ENCODE measurements at regions not wholly inside any gene's neighbourhood (a gene's known extent, or its start where the extent isn't known, plus 50 kb on each side); places are given as distances from the start of the nearest gene placed in this dataset.
"Not testable (repeated sequence)": the region's sequence is repeated elsewhere in the genome, so short reads cannot be mapped to it uniquely, and the experiment has no call there.

DNA sequence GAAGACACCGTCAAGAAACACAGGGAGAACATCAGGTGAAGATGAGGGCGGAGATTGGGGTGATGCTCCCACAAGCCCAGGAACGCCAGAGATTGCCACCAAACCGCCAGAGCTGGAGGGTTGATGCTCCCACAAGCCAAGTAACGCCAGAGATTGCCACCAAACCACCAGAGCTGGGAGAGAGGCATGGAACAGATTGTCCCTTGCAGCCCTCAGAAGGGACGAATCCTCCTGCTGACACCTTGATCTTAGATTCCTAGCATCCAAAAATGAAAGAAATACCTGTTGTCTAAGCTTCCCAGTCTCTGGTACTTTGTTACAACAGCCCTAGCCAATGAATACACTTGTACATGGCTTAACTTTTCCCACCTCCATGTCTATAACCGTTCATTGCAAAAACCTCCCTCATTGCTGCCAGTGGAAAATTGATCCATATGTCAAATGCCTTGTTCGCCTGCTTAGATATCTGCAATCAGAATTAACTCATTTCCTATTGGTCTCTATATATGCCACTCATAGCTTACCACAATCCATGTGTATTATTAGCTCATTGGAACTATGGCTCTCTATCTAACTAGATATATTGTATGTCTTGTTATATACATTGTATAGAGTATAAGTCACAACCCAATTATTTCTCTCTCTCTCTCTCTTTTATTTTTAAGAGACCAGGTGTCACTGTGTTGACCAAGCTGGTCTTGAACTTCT is 127.4 kb downstream of the ADSS2 start:
- TF ChIP-seq, protein P1, sequence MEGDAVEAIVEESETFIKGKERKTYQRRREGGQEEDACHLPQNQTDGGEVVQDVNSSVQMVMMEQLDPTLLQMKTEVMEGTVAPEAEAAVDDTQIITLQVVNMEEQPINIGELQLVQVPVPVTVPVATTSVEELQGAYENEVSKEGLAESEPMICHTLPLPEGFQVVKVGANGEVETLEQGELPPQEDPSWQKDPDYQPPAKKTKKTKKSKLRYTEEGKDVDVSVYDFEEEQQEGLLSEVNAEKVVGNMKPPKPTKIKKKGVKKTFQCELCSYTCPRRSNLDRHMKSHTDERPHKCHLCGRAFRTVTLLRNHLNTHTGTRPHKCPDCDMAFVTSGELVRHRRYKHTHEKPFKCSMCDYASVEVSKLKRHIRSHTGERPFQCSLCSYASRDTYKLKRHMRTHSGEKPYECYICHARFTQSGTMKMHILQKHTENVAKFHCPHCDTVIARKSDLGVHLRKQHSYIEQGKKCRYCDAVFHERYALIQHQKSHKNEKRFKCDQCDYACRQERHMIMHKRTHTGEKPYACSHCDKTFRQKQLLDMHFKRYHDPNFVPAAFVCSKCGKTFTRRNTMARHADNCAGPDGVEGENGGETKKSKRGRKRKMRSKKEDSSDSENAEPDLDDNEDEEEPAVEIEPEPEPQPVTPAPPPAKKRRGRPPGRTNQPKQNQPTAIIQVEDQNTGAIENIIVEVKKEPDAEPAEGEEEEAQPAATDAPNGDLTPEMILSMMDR (conservative IDR thresholded peaks at IDR 0.05), result no peak
- H3K27ac ChIP-seq, result no peak overlapping the region; the same call in 1 of the 2 replicates

DNA sequence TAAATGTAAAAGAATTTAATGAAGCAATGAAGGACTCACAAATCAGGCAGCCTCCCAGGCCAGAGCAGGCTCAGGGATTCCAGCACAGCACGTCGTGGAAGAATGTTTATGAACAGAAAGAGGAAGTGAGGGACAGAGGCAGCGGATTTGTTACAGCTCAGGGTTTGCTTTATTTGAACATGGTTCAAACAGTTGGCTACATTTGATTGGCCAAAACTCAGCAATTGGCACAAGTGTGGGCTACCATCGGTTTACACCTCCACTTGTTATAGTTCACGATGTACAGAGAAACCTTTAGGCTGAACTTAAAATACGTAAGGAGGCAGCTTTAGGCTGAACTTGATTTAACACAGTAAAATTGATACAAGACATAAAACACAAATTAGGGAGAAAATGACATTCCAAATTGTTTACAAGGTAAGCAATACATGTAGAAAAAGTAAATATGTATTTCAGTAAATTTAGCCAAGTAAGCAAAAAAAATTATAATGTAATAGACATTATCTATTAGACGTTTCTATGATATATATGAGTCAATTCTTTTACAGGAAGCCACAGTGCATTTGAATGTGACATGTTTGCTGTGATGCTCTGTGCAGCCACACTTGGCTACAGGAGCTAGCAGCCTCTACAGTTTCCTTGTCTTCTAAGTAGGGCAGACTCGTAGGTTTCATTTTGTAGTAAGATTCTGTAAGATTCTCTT is 126.5 kb downstream of the ADSS2 start:
- H3K27ac ChIP-seq, result no peak overlapping the region
- TF ChIP-seq, protein P1 (conservative IDR thresholded peaks at IDR 0.05), result no peak

DNA sequence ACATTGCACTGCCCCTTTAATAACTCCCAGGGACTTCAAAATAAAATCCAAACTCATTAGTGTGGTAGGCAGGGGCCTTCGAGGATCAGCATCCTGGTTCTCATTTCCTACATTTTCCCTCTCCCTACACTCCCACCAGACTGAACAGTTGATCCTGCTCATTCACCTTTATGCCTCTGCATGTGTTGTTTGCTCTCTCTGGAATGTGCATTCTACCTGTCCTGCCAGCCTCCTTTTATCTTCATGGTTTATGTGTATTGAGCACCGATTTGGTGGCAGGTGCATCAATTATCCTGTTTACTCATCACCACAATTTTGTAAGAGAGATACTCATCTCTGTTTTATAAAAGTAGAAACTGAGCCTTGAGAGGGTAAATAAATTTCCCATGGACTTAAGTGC is 125.0 kb downstream of the ADSS2 start:
- no peak overlapping the region for H3K27ac ChIP-seq
- TF ChIP-seq, protein P1 (conservative IDR thresholded peaks at IDR 0.05), result no peak

DNA sequence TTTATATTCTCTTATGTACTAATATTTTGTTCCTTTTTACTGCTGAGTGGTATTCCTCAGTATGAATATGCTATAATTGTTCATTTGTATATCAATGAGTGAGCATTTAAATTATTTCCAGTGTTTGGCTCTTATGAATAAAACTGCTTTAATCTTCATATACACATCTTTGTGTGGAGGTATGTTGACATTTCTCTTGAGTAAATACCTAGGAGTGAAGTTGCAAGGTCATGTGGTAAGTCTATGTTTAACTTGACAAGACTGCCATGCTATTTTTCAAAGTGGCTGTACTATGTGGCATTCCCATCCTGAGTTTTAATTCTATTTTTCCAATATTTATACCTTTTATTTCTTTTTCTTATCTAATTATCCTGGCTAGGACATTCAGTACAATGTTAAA is 124.2 kb downstream of the ADSS2 start:
- no peak overlapping the region for H3K27ac ChIP-seq
- TF ChIP-seq, protein P1 (conservative IDR thresholded peaks at IDR 0.05), result no peak

DNA sequence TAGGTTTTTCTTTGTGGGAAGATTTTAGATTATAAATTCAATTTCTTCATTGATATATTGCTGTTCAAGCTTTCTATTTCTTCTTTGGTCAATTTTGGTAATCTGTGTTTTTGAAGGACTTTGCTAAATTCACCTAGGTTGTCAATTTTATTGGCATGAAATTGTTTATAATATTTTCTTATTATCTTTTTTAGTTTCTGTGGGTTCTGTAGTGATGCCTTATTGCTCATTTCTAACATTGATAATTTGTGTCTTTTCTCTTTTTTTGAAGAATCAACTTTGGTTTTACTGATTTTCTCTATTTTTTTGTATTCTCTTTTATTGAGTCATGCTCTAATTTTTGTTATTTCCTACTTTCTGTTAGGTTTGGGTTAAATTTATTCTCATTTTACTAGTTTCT is 123.2 kb downstream of the ADSS2 start:
- TF ChIP-seq, protein P1 (conservative IDR thresholded peaks at IDR 0.05), result no peak
- H3K27ac ChIP-seq, result no peak overlapping the region

DNA sequence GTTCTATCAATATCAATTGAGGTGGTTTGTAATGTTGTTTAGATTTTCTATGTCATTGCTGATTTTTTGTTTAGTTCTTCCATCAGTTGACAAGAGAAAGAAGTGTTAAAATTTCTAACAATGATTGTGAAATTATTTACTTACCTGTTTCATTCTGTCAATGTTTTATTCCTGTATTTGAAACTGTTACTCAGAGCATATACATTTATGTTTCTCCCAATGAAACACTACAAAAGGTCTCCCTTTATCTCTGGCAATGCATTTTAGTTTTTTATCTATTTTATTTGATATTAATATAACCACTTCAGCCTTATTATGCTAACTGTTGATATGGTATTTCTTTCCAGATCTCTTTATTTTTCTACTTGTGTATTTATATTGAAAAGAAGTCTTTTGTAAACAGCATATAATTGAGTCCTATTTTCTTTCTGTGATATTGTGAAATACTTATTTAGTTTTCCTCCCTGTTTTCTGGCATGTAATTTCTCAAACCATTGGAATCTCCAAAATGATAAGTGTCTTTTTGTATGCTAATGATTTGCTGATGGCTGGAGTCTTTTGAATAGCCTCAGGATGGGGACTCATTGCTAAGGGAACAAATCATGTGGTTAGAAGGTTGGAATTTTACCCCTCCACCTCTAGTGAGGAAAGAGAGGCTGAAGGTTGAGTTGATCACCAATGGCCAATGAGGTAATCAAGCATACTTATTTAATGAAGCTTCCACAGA is 122.0 kb downstream of the ADSS2 start:
- TF ChIP-seq, protein P1 (conservative IDR thresholded peaks at IDR 0.05), result no peak
- H3K27ac ChIP-seq, result no peak overlapping the region

DNA sequence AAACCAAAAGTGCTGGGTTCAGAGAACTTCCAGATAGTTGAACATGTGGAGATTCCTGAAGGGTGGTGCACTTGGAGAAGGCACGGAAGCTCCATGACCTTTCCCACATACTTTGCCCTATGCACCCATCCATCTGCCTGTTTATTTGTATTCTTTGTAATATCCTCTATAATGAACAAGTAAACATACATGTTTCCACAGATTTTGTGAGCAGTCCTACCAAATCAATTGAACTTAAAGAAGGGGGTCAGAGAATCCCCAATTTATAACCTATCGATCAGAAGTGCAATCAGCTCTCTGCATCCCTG is 121.4 kb downstream of the ADSS2 start:
- TF ChIP-seq, protein P1 (conservative IDR thresholded peaks at IDR 0.05), result no peak

DNA sequence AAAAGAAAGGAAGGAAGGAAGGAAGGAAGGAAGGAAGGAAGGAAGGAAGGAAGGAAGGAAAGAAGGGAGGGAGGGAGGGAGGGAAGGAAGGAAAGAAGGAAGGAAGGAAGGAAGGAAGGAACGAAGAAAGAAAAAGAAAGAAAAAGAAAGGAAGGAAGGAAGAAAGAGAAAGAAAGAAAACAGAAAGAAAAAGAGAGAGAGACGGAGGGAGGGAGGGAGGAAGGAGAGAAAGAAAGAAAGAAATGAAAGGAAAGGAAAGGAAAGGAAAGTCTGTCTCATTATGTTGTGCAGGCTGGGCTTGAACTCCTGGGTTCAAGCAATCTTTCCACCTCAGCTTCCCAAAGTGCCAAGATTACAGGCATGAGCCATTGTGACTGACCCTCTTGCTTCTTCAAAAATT is 118.9 kb downstream of the ADSS2 start:
- not testable (repeated sequence) for H3K27ac ChIP-seq

More for the DNA sequence above, 121.4 kb downstream of the ADSS2 start:
- H3K27ac ChIP-seq, result no peak overlapping the region

DNA sequence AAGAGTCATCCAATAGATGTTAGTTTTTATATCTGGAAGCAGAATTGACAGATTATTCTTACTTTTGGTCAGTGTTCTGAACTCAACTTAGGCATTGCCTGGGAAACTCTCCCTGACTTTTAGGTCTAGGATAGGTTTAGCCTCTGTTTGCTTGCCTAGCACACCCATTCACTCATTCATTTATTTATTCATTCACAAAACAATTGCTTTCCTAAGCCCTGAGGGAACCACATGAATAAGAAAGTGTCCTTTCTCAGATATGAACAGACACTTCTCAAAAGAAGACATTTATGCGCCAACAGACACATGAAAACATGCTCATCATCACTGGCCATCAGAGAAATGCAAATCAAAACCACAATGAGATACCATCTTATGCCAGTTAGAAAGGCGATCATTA is 117.4 kb downstream of the ADSS2 start:
- H3K27ac ChIP-seq, result not testable (repeated sequence)

DNA sequence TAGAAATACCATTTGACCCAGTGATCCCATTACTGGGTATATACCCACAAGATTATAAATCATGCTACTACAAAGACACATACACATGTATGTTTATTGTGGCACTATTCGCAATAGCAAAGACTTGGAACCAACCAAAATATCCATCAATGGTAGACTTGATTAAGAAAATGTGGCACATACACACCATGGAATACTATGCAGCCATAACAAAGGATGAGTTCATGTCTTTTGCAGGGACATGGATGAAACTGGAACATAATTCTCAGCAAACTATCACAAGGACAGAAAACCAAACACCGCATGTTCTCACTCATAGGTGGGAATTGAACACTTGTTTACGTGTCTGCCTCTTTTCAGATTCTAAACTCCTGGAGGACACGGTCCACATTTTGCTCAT is 116.9 kb downstream of the ADSS2 start:
- H3K27ac ChIP-seq, result not testable (repeated sequence)
